ENCODE measurements at regions not wholly inside any gene's neighbourhood (a gene's known extent, or its start where the extent isn't known, plus 50 kb on each side); places are given as distances from the start of the nearest gene placed in this dataset.

- TF ChIP-seq CTCF (IDR thresholded peaks at IDR 0.05): no peak
Observed at GRCh38 chr15:98169551-98169950, 209.0 kb downstream of the ARRDC4 start.

DNA sequence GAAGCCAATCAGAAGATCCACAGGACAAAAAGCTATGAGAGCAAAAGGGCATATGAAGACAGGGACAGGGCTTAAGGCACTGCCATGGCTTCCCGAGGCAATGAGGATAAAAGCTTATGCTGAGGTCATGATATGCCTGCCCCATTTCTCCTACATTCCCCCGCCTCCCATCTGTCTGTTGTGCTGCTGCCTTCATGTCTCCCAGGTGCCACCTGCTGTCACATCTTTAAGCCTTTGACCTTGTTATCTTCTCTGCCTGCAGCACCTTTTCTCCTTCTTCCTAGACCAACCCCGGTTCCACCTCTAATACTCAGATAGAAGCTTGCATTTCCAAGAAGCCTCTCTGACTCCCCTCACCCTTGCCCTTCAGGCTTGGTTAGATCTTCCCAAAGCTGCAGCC is 213.8 kb downstream of the ARRDC4 start:
- no peak for TF ChIP-seq CTCF (IDR thresholded peaks at IDR 0.05)

GRCh38 chr15:98174841-98175240 is 214.3 kb downstream of the ARRDC4 start:
- no peak for TF ChIP-seq CTCF (IDR thresholded peaks at IDR 0.05)

GRCh38 chr15:98177966-98178592 is 217.6 kb downstream of the ARRDC4 start:
- TF ChIP-seq CTCF (IDR thresholded peaks at IDR 0.05): peak; percentile 63

- TF ChIP-seq CTCF (IDR thresholded peaks at IDR 0.05): no peak
Observed at GRCh38 chr15:98178861-98179260, 218.4 kb downstream of the ARRDC4 start.

DNA sequence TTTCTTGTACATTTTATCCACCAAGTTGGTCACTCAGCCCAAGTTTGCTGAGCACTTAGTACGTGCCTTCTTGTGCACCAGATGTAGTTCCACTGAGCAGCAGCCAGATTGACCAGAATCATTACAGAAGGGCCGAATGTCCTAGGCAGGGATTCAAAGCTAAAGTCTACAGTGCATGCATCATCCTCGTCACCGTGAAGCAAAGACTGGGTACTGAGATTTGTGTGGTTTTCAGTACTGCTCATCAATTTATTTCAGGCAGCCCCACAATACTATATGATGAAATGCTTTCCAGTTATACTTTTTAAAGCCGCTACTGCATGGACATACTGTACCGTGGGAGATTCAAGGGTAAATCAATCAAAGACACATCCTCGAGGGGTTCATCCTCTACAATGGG is 227.0 kb downstream of the ARRDC4 start:
- no peak for TF ChIP-seq CTCF (IDR thresholded peaks at IDR 0.05)

DNA sequence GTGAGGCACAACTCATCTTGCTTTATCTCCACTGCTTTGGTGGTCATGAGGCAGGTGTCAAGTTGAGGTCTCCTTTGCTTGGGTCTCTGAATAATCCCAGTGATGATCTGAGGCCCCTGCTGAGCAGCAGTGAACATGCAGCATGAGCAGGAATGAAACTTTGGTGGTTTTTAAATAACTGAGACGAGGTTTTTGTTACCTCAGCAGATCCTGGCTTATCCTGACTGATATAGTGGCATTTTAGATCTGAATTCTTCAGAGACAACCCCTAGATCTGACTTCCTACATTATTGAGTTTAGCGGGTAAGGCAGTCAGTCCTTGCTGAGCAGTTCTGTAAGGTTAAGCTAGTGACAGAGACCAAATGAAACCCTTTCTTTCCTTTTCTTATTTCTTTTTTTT is 230.4 kb downstream of the ARRDC4 start:
- no peak for TF ChIP-seq CTCF (IDR thresholded peaks at IDR 0.05)

GRCh38 chr15:98195796-98196195 is 235.3 kb downstream of the ARRDC4 start:
- no peak for TF ChIP-seq CTCF (IDR thresholded peaks at IDR 0.05)
